NCI-H345 (cell line): ENCODE measurements at regions not wholly inside any gene's neighbourhood (a gene's known extent, or its start where the extent isn't known, plus 50 kb on each side); places are given as distances from the start of the nearest gene placed in this dataset.
"Not testable (repeated sequence)": the region's sequence is repeated elsewhere in the genome, so short reads cannot be mapped to it uniquely, and the experiment has no call there.

Source experiments
- DNase-seq: peaks from one replicate; lab custom pipeline; 2025; lab: John Stamatoyannopoulos, UW

DNA sequence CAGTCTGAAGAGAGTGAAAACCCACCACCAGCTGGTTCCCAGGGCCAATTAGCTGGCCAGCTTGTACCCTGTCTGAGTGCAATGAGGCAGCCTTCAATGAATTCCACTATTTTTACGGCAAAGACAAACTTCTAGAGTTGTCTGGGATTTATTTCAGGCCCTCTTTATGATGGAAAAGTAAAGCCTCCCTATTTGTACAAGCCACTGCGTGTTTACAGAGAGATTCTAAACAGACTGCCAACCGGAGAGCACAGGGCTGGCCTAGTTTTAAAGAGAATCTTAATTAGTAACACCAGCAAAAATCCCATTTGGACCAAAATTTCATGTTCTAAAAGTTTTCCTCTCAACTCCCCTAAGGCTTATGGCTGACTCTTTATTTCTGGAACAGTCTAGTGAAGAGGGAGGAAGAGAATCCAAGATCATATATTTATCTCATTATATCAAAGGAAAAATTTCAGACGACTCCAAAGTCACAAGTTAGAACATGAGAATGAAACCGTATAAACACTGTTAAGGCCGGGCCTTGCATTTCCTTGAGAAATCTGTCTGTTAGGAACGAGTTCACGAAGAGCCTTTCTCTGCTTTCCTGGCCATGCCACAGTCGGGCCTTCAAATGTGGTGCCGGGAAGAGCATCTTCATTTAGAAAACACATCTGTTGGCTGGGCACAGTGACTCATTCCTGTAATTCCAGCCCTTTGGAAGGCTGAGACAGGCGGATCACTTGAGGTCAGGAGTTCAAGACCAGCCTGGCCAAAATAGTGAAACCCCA is 724.6 kb upstream of the NRP1 start:
- no peak for DNase-seq

DNA sequence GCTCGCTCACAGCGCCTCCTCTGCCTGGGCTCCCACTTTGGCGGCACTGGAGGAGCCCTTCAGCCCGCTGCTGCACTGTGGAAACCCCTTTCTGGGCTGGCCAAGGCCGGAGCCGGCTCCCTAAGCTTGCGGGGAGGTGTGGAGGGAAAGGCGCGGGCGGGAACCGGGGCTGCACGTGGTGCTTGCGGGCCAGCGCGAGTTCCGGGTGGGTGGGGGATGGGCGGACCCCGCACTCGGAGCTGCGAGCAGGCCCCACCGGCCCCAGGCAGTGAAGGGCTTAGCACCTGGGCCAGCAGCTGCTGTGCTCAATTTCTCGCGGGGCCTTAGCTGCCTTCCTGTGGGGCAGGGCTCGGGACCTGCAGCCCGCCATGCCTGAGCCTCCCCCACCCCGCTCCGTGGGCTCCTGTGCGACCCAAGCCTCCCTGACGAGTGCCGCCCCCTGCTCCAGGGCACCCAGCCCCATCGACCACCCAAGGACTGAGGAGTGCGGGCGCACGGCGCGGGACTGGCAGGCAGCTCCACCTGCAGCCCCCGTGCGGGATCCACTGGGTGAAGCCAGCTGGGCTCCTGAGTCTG is 721.0 kb upstream of the NRP1 start:
- DNase-seq: not testable (repeated sequence)

DNA sequence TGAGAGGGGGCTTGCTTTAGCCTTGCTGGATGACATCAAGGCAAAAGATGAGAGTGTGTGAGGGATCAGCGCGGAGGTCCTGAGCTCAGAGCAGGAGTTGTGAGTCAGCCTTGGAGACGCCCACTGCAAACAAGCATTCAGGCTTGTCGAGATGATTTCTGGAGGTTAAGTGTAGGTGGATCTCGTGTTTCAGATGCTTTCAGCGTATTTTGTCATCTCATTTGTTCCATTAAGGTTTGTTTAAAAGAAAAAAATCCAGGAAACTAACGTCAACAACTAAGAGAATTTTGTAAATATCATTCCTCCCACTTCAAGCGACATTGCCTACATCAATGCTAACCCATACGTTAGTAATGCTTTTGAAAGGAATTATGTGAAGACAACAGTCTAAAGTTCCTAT is 715.4 kb upstream of the NRP1 start:
- DNase-seq: no peak

DNA sequence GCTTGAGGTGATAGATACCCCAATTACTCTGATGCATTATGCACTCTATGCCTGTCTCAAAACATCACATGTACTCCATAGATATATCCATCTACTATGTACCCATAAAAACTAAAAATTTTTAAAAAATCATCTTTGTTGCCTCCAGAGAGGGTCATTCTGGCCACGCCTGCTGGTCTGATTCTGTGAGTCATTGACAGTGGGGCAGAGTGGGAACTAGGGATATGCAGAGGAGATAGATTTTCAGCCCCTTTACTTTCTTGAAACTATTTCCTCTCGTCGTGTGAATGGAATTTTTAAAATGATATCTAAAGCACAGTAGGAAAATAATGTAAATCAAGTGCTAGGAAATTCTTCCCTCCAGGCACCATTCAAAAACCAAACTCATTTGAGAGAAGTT is 715.0 kb upstream of the NRP1 start:
- DNase-seq: no peak

DNA sequence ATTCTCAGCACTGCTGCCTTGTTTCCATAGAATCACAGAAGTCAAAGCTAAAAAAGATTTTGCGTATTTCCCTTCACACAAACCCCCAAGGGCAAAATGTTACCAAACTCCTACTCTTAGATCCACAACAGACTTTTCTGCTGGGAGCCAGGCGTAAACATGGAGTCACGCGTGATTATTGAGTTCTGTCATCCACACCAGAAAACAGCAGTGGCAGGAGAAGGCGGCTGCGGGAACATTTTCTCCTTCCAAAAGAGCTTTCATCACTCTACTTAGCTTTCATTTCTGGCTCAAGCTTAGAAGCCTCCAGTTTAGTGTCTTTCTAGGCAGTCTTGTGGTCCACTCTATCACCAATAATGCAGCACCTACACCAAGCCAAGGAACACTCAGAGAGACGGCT is 712.9 kb upstream of the NRP1 start:
- no peak for DNase-seq

DNA sequence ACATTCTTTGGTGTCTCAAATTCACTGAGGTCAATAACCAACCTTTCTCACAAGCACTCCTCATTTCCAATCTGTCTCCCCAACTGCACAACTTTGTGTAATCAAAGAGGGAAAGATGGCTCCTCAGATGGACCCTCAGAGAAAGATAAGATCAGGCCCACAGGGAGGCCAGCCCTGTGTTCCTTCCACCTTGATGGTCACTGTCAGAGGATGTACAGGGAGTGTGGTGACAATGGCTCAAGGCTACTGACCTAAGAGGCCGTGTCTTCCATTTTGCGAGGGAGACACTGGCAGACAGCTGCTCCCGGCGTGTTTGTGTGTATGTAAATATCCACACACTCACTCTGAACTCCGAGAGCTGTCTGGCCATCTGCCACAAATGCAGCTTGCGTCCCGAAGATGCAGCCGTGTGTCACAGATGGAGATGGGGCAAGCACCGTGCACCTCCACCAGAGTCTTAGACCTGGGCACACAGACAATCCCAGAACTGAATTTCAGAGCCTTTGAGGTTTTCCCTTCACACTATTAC is 712.1 kb upstream of the NRP1 start:
- DNase-seq: no peak

DNA sequence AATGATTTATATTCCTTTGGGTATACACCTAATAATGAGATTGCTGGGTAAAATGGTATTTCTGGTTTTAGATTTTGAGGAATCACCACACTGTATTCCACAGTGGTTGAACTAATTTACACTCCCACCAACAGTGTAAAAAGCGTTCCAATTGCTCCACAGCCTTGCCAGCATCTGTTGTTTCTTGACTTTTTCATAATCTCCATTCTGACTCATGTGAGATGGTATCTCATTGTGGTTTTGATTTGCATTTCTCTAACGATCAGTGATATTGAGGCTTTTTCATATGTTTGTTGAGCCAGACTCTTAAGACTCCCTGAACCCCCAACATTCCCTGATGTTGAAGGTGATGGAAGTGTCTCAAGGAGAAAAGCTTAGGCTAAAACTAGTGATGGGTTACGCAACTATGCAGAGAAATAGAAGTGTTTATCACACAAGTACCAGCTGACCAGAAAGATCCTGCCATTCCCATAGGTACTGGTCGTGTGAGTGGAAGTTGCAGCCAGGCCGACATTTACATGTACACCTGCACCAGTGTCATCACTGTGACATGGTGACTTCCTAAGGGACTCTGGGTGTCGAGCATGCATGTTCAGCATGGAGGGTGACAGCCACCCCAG is 711.2 kb upstream of the NRP1 start:
- no peak for DNase-seq

DNA sequence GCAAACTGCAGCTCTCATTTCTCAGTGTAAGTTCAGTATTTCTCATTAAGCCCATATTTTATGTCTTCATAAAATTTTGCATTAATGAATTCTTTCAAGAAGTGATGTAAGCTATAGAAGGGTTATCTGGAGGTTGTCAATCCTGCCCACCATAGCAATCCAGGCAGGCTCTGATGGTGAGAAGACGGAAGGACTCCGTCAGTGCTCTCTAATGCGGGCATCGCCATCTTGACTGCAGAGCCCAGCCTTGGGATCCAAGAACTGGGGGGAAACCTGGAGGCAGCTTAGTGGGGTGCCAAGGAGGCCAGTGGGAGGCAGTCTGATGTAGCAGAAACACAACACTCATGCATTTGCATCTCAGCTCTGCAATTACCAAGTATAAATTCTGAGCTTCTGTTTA is 707.4 kb upstream of the NRP1 start:
- no peak for DNase-seq

DNA sequence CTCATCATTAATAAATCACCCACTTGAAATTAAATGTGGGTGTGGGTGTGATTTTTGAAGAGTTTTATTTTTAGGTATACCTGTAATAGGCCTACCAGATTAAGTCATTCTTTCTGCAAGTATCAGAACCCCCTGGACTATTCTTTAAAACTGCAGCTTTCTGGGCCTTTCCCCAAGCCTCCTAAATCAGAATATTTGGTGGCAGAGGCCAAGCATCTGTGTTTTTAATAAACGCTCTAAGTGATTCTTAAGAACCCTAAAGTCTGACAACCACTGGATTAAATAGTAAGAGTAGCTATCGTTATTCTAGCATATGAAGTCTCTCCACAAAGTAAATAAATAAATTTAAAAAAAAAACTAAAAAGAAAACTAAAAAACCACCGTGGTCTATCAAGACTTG is 703.0 kb upstream of the NRP1 start:
- DNase-seq: no peak

DNA sequence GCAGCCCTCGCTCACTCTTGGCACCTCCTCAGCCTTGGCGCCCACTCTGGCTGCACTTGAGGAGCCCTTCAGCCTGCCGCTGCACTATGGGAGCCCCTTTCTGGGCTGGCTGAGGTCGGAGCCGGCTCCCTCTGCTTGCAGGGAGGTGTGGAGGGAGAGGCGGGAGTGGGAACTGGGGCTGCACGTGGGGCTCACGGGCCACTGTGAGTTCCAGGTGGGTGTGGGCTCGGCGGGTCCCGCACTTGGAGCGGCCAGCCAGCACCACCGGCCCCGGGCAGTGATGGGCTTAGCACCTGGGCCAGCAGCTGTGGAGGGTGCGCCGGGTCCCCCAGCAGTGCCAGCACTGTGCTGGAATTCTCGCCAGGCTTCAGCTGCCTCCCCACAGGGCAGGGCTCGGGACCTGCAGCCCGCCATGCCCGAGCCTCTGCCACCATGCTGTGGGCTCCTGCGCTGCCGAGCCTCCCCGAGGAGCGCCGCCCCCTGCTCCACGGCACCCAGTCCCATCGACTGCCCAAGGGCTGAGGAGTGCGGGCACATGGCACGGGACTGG is 700.8 kb upstream of the NRP1 start:
- not testable (repeated sequence) for DNase-seq

DNA sequence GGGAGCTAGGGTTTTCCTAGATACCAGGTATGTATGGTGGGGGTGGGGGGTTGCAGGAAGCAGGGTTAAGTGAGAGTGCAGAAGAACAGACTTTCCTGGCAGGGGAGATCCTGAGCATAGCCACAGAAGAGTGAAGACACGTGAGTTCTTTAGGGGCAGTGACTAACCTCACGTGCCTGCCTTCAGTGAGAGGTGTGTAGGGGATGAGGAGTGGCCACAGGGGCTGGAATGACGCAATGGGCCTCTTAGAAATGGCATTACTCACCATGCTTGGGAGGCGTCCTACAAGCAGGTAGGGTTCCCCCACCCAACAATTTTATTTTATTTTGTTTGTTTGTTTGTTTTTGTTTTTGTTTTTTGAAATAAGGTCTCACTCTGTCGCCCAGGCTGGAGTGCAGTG is 698.6 kb upstream of the NRP1 start:
- DNase-seq: no peak

DNA sequence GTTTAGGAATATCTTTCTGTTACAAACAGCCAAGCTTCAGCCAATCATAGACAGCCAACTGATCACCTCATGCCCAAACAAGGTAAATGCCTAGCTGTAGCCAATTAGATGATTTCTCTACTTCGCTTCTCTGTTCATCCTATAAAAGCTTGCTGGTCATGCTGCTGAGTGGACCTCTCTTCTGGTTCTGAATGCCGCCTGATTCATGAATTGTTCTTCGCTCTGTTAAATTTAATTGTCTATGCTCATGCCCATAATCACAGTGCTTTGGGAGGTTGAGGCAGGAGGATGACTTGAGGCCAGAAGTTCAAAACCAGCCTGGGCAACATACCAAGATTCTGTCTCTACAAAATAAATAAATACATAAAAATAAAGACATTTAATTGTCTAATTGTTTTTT is 698.1 kb upstream of the NRP1 start:
- DNase-seq: no peak

DNA sequence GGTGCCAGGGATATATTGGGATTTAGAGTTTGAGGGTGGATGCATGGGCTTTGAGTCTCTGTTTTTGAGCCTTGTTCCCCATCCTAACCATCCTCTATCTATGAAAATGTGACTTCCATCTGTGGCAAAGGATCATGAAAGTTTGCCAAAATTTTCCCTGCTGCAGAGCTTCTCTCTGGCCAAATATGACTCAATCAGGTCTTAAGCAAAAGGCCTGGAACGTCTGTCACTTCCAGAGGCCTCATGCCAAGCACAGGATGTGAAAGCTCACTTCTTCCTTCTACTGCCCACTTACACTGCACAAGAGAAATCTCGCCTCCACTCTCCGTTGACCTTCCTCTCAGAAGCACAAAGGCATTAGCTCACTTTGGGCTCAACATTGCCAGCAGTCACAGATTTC is 696.9 kb upstream of the NRP1 start:
- no peak for DNase-seq

DNA sequence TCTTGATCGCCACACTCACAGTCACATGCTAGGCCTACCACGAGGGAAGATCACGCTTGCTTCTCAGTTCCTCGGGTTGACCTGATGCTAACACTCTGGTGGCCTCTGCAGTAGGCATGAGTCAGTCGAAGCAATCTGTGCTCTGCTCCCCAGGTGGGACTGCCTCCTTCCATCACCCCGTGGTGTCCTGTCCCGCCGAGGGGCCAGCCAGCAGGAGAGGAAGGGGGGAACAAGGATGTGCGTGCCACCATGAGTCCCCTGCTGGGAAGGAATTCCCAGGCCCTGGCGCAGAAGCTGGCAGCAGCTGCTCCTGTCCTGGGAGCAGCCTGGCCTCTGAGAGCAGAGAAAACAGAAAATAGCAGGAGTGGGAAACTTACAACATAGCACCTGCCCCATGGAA is 695.0 kb upstream of the NRP1 start:
- no peak for DNase-seq

DNA sequence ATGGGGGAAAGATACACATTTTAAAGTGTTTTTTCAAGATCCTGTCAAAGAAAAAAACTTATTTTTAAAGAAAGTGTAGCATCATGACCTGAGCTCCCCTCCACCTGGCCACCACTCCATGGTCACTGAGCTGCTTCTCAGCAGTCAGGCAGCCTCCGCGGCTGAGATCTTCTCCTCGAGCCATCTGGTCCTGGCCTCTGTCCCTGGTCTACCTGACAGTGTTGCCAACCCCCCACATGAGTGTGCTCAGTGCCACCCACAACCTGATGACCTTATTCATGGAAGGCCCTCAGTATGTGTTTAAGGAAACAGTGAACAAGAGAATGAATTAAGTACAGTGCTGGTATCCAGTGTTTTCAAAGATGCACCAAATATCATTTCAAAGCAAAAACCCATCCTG is 694.5 kb upstream of the NRP1 start:
- no peak for DNase-seq

DNA sequence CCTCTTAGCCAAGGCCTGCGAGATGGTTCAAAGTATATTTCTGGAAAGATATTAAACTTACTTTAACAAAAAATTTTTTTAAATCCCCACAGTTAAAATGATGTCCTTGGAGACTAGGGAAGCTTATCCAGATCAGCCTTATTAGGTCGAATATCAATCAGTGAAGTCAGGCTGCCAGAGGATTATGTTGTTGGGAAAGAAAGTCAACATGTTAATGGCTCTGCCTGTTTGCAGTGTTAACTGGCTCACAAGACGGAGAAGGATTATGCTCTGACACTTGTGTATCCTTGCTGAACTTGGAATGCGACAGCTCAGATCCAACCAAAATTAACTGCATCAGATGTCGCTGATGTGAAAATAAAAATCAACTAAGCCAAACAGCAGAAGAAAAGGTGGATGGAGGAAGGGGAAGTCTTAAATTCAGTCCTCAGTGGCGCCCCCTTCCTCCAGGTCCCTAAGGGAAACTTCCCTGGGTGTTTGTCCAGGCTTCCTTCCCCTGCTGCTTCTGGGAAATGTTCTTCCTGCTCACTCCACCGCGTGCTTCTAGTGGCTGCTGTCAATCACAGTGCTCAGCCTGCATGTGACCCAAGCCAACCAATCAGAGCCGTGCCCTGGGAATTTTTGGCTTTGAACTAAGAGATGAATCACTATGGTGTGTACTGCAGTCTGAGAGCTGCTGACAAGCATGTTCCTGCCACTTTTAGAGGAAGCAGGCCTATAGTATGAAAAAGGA is 690.4 kb upstream of the NRP1 start:
- DNase-seq: no peak

DNA sequence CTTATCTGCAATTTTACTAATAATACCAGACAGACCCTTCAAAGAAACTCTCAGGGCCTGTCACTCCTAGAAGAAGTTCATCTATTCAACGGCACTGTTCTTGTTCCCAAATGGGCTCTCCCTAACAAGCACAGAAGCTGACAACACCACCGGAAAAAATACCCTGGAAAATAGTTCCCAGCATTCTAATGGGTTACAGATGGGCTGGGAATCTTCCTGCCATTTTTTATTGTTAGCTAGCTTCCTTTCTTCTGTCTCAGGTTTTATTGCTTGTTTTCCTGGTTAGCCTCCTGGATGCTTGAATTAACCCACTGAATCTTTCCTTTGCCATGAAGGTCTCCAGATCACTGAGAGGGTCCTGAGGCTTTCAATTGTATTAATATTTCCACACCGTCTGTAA is 689.8 kb upstream of the NRP1 start:
- no peak for DNase-seq

DNA sequence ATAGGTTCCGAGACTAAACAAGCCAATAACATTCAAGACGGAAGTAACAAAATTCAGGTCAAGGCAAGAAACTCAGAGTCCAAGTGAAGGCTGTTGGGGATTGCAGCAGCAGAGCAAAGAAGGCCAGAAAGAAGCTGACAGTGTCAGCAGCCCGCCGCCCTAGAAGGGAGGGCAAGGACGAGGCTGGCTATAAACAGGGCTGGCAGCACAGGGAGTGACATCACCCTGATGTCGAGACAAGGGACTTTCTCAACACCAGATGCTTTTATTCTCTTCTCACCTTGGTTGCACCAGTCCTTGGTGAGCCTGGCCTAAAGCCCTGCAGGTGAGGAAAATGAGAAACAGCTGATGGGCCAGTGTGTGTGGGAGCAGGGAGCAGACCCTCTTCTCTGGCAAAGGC is 687.7 kb upstream of the NRP1 start:
- DNase-seq: no peak

DNA sequence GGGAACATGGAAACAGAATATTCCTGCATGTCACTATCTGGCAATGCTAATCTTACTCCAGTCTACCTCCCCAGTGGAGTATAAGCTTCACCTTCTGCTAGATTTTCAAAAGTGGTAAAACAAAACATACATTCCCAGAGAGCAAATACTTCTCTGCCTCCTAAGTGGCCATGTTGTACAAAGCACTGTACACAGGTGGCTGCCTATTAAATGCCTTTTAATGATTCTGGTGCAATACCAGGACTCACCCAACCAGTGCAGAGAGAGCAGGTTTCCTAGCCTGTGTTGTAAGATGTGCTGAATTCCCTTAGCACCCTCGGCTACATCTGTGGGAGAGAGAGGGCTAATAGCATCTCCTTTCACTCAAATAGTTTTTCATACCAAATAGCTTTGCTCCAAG is 684.3 kb upstream of the NRP1 start:
- DNase-seq: no peak

DNA sequence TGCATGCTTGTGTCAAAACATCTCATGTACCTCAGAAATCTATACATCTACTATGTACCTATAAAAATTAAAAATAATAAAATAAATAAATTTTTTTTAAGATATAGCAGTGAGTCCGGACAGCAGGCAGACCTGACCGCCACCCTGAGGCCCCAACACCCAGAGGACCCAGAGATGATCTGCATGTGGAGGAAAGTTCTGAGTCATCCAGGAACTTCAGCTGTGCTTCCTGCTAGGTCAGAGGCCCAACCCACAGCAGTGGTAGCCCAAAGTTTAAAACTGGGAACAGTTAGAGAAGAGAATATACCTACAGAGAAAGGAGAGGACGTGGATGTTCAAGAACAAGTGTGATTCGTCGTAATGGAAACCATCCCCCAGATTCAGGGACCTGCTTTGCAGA is 683.7 kb upstream of the NRP1 start:
- DNase-seq: no peak

DNA sequence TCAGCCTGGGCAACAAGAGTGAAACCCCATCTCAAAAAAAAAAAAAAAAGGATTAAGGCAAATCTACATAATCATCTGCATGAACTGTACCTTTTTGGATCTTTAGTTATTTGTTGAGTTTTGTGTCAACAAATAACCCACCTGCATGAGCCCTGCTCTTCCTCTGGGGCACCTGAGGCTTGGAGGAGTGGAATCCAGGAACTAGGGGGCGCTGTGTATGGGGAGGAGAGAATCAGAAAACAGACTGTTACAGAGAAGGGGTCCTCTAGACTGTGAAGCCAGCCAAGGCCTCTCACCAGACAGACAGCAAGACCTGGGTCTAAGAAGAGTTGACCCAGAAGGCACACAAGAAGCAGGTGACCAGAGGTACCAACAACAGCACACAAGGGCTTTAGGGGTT is 682.8 kb upstream of the NRP1 start:
- DNase-seq: no peak

DNA sequence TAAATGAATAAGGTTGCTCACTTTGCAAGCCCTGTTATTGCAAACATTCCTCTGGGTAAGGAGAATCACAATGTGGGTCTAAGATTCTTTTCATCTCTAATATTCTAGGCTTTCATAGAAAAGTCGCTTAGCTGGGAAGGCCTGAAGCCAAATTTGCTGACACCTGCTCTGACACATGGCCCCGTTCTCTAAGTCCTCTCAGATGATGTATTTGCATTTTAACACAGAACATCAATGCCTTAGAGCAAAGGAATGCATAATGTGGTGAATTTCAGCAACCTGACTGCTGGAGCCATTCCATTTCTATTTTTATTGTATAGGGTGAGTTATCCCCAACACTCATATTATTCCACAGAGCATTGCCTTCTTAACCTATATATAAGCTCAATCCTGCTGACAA is 682.1 kb upstream of the NRP1 start:
- DNase-seq: no peak

DNA sequence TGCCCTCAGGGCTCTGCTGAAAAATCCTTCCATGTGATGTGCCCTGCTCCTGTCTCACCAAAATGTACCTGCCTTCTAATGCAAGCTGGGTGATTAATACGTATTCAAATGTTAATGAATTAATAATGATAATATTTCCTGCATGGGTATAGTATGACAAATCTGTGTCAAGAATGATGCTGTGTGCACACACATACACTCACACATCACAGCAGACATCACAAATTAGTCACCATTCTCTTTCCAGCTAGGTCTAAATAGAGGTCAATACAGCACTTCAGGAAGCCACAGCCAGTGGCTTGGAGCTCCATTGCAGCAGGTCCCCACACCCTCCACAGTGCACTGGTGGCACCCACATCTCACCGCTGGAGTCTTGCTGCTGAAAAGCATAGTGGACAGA is 681.2 kb upstream of the NRP1 start:
- DNase-seq: no peak
